Breast epithelium (tissue), 4 donors: ENCODE measurements at regions not wholly inside any gene's neighbourhood (a gene's known extent, or its start where the extent isn't known, plus 50 kb on each side); places are given as distances from the start of the nearest gene placed in this dataset.
"Not testable (repeated sequence)": the region's sequence is repeated elsewhere in the genome, so short reads cannot be mapped to it uniquely, and the experiment has no call there.

Experiments
- DNase-seq, 2 donors: peaks; one replicate each; pipeline ENCODE4 v3.0.0-alpha.2; 2019; ENCODE audit warnings: low spot score in 2 of 2
- H3K27ac ChIP-seq, 2 donors: fragments of 200-600 bp; sonication (generic) in 1 of 2; one replicate each; pipeline ENCODE4 v1.5.1; 2016 to 2019; ENCODE audit warnings: mild to moderate bottlenecking in 1 of 2
- H3K27me3 ChIP-seq, 2 donors: fragments of 200-600 bp; sonication (generic) in 1 of 2; one replicate each; pipeline versions ENCODE4 v1.5.1 to v1.6.0; 2017 to 2019; ENCODE audit warnings: control low read depth in 1 of 2, mild to moderate bottlenecking in 1 of 2
- H3K36me3 ChIP-seq: fragments of 200-600 bp; one replicate; pipeline ENCODE4 v1.5.1; 2019
- H3K4me1 ChIP-seq, 2 donors: fragments of 200-600 bp; sonication (generic); one replicate each; pipeline ENCODE4 v1.5.1; 2016 to 2019; ENCODE audit warnings: control low read depth in 1 of 2
- H3K4me3 ChIP-seq, 3 donors: fragments of 200-600 bp; sonication (generic); 1 replicate in 2 of 3; 2 replicates in 1 of 3; pipeline ENCODE4 v1.5.1; 2016 to 2019; ENCODE audit warnings: mild to moderate bottlenecking in 3 of 3, moderate library complexity in 2 of 3
- H3K9me3 ChIP-seq, 2 donors: fragments of 200-600 bp; sonication (generic) in 1 of 2; one replicate each; pipeline ENCODE4 v1.5.1; 2016 to 2019; ENCODE audit warnings: control low read depth in 1 of 2
- CTCF ChIP-seq, 3 donors: fragments of 450-650 bp; IDR thresholded peaks; one replicate each; pipeline ENCODE4 v1.5.1; 2016 to 2017; ENCODE audit warnings: antibody characterized with exemption in 3 of 3, mild to moderate bottlenecking in 3 of 3, moderate library complexity in 3 of 3
- POLR2A ChIP-seq: fragments of 450-650 bp; IDR thresholded peaks from one replicate; pipeline ENCODE4 v1.6.1; 2016; ENCODE audit warnings: antibody characterized with exemption, mild to moderate bottlenecking, moderate library complexity
- POLR2AphosphoS5 ChIP-seq, 3 donors: sonication (generic); formaldehyde crosslinking; IDR thresholded peaks; one replicate each; pipeline ENCODE4 v1.6.1; 2017; ENCODE audit warnings: antibody characterized with exemption in 3 of 3
- intact Hi-C: fragments of 100-400 bp; cut with DNase I; formaldehyde crosslinking; loops from one replicate; pipeline ENCODE4 v1.15.1; 2023; ENCODE audit warnings: low total_unique reads

- H3K4me3 ChIP-seq: no peak overlapping the region
Measured at GRCh38 chr16:63652091-63652490, 1469.8 kb downstream of the CDH11 start.

GRCh38 chr16:63650550-63650949 is 1471.3 kb downstream of the CDH11 start:
- TF ChIP-seq POLR2AphosphoS5 (IDR thresholded peaks at IDR 0.05) (no peak), POLR2A (no peak), CTCF (IDR thresholded peaks at IDR 0.05) (no peak)
- no peak overlapping the region for H3K27ac ChIP-seq
- no peaks in the 10 kb centered on the region for H3K27me3 ChIP-seq
- H3K4me3 ChIP-seq: no peak overlapping the region
- no peaks in the 10 kb centered on the region for H3K4me1 ChIP-seq
- intact Hi-C loops: no loop called here
- no peaks in the 10 kb centered on the region for H3K36me3 ChIP-seq
- H3K9me3 ChIP-seq: no peaks in the 10 kb centered on the region
- DNase-seq: no peak

More at GRCh38 chr16:63652091-63652490, 1469.8 kb downstream of the CDH11 start:
- no peaks in the 10 kb centered on the region for H3K4me1 ChIP-seq
- intact Hi-C loops: no loop called here
- no peaks in the 10 kb centered on the region for H3K9me3 ChIP-seq
- H3K27ac ChIP-seq: no peak overlapping the region
- TF ChIP-seq POLR2AphosphoS5 (IDR thresholded peaks at IDR 0.05): no peak
- no peak for TF ChIP-seq POLR2A
- no peak for TF ChIP-seq CTCF (IDR thresholded peaks at IDR 0.05)
- DNase-seq: no peak
- H3K27me3 ChIP-seq: no peaks in the 10 kb centered on the region
- no peaks in the 10 kb centered on the region for H3K36me3 ChIP-seq

GRCh38 chr16:63633706-63634445 is 1488.0 kb downstream of the CDH11 start:
- intact Hi-C loops, H3K4me1 ChIP-seq, DNase-seq, H3K9me3 ChIP-seq, H3K4me3 ChIP-seq, H3K27ac ChIP-seq, H3K27me3 ChIP-seq, H3K36me3 ChIP-seq: not testable (repeated sequence)

GRCh38 chr16:63629272-63629671 is 1492.6 kb downstream of the CDH11 start:
- no peak overlapping the region for H3K4me3 ChIP-seq
- intact Hi-C loops: no loop called here
- H3K9me3 ChIP-seq: no peaks in the 10 kb centered on the region
- H3K27me3 ChIP-seq: peaks cover 0 to 3% of the 10 kb centered on the region in 2 donors
- H3K36me3 ChIP-seq: no peaks in the 10 kb centered on the region
- no peak for TF ChIP-seq POLR2AphosphoS5 (IDR thresholded peaks at IDR 0.05)
- no peak for TF ChIP-seq POLR2A
- TF ChIP-seq CTCF (IDR thresholded peaks at IDR 0.05): no peak
- no peak overlapping the region for H3K27ac ChIP-seq
- no peaks in the 10 kb centered on the region for H3K4me1 ChIP-seq
- DNase-seq: no peak

GRCh38 chr16:63628812-63629211 is 1493.1 kb downstream of the CDH11 start:
- Histone ChIP-seq H3K27ac (no peak overlapping the region), H3K9me3 (no peaks in the 10 kb centered on the region), H3K36me3 (no peaks in the 10 kb centered on the region), H3K4me3 (no peak overlapping the region), H3K27me3 (peaks cover 0 to 3% of the 10 kb centered on the region in 2 donors), H3K4me1 (no peaks in the 10 kb centered on the region)
- intact Hi-C loops: no loop called here
- TF ChIP-seq POLR2A (no peak), POLR2AphosphoS5 (IDR thresholded peaks at IDR 0.05) (no peak), CTCF (IDR thresholded peaks at IDR 0.05) (no peak)
- DNase-seq: no peak
